Osteocyte (in vitro differentiated cells): ENCODE measurements at regions not wholly inside any gene's neighbourhood (a gene's known extent, or its start where the extent isn't known, plus 50 kb on each side); places are given as distances from the start of the nearest gene placed in this dataset.

ENCODE experiments used
- DNase-seq: peaks from one replicate; pipeline ENCODE4 v3.0.0; 2021; ENCODE audit warnings: mixed read lengths; ENCODE audit not compliant: unreplicated experiment; ENCODE audit errors: extremely low spot score
- H3K27ac Mint-ChIP-seq: one replicate; pipeline ENCODE4 v1.8.0; 2021; ENCODE audit warnings: mild to moderate bottlenecking, mixed read lengths; ENCODE audit not compliant: unreplicated experiment
- H3K27me3 Mint-ChIP-seq: one replicate; pipeline ENCODE4 v1.8.0; 2021; ENCODE audit warnings: mixed read lengths; ENCODE audit not compliant: unreplicated experiment
- H3K36me3 Mint-ChIP-seq: one replicate; pipeline ENCODE4 v1.8.0; 2021; ENCODE audit warnings: mixed read lengths; ENCODE audit not compliant: unreplicated experiment
- H3K4me1 Mint-ChIP-seq: one replicate; pipeline ENCODE4 v1.8.0; 2021; ENCODE audit warnings: mixed read lengths; ENCODE audit not compliant: unreplicated experiment
- H3K4me3 Mint-ChIP-seq: one replicate; pipeline ENCODE4 v1.8.0; 2021; ENCODE audit warnings: mild to moderate bottlenecking, moderate library complexity, mixed read lengths; ENCODE audit not compliant: unreplicated experiment
- H3K9me3 Mint-ChIP-seq: one replicate; pipeline ENCODE4 v1.8.0; 2021; ENCODE audit warnings: mixed read lengths; ENCODE audit not compliant: unreplicated experiment
- CTCF ChIP-seq: fragments of 200-600 bp; sonication (generic); IDR thresholded peaks from 2 replicates; pipeline ENCODE4 v1.5.0; 2021; ENCODE audit warnings: antibody characterized with exemption, mild to moderate bottlenecking, moderate library complexity

GRCh38 chr18:42471885-42472284 lies 516.9 kb downstream of the PIK3C3 start:
- TF ChIP-seq CTCF: no peak

GRCh38 chr18:42473611-42474010 lies 518.6 kb downstream of the PIK3C3 start:
- Mint-ChIP-seq H3K27me3 (no peaks in the 10 kb centered on the region), H3K4me1 (no peaks in the 10 kb centered on the region), H3K36me3 (no peaks in the 10 kb centered on the region), H3K4me3 (no peak overlapping the region), H3K27ac (no peak overlapping the region), H3K9me3 (no peaks in the 10 kb centered on the region)
- no peak for DNase-seq
- no peak for TF ChIP-seq CTCF

More at GRCh38 chr18:42471885-42472284, 516.9 kb downstream of the PIK3C3 start:
- Mint-ChIP-seq H3K4me3 (no peak overlapping the region), H3K9me3 (no peaks in the 10 kb centered on the region), H3K36me3 (no peaks in the 10 kb centered on the region), H3K27me3 (no peaks in the 10 kb centered on the region), H3K27ac (no peak overlapping the region), H3K4me1 (no peaks in the 10 kb centered on the region)
- DNase-seq: no peak

- Mint-ChIP-seq H3K9me3 (no peaks in the 10 kb centered on the region), H3K4me1 (no peaks in the 10 kb centered on the region), H3K27ac (no peak overlapping the region), H3K4me3 (no peak overlapping the region), H3K27me3 (no peaks in the 10 kb centered on the region), H3K36me3 (no peaks in the 10 kb centered on the region)
- no peak for DNase-seq
- no peak for TF ChIP-seq CTCF
Observed at GRCh38 chr18:42474577-42474976, 519.5 kb downstream of the PIK3C3 start.

GRCh38 chr18:42475157-42475556 lies 520.1 kb downstream of the PIK3C3 start:
- H3K36me3 Mint-ChIP-seq: no peaks in the 10 kb centered on the region

GRCh38 chr18:42477267-42477666 lies 522.2 kb downstream of the PIK3C3 start:
- no peak for DNase-seq
- no peaks in the 10 kb centered on the region for H3K4me1 Mint-ChIP-seq
- H3K27ac Mint-ChIP-seq: no peak overlapping the region
- H3K9me3 Mint-ChIP-seq: no peaks in the 10 kb centered on the region
- no peak overlapping the region for H3K4me3 Mint-ChIP-seq
- TF ChIP-seq CTCF: no peak
- H3K27me3 Mint-ChIP-seq: no peaks in the 10 kb centered on the region
- no peaks in the 10 kb centered on the region for H3K36me3 Mint-ChIP-seq

More at GRCh38 chr18:42475157-42475556, 520.1 kb downstream of the PIK3C3 start:
- no peaks in the 10 kb centered on the region for H3K4me1 Mint-ChIP-seq
- no peak overlapping the region for H3K4me3 Mint-ChIP-seq
- H3K27ac Mint-ChIP-seq: no peak overlapping the region
- DNase-seq: no peak
- no peaks in the 10 kb centered on the region for H3K9me3 Mint-ChIP-seq
- H3K27me3 Mint-ChIP-seq: no peaks in the 10 kb centered on the region
- TF ChIP-seq CTCF: no peak
